ENCODE measurements at regions not wholly inside any gene's neighbourhood (a gene's known extent, or its start where the extent isn't known, plus 50 kb on each side); places are given as distances from the start of the nearest gene placed in this dataset.

GRCh38 chr9:22374051-22374450, 72.6 kb upstream of the DMRTA1 start:
- TF ChIP-seq ATF3 (IDR thresholded peaks at IDR 0.05) (no peak), EZH2phosphoT487 (IDR thresholded peaks at IDR 0.05; ENCODE audit: borderline replicate concordance) (no peak), ZFX (IDR thresholded peaks at IDR 0.05) (no peak), JUND (IDR thresholded peaks at IDR 0.05) (no peak), TCF7L2 (IDR thresholded peaks at IDR 0.05; ENCODE audit: borderline replicate concordance, extremely low read depth, insufficient read depth, insufficient read length) (no peak), YY1 (IDR thresholded peaks at IDR 0.05; ENCODE audit: extremely low read depth, insufficient replicate concordance, low read depth, low read length) (no peak), EGR1 (IDR thresholded peaks at IDR 0.05; ENCODE audit: low read depth) (no peak), SP1 (IDR thresholded peaks at IDR 0.05; ENCODE audit: low read depth) (no peak), ZNF274 (IDR thresholded peaks at IDR 0.05; ENCODE audit: low read depth, low read length) (no peak), ELF1 (IDR thresholded peaks at IDR 0.05; ENCODE audit: borderline replicate concordance, low read depth) (no peak), POLR2A (IDR thresholded peaks at IDR 0.05; ENCODE audit: borderline replicate concordance, extremely low read depth, insufficient read depth, insufficient read length) (no peak), POLR2AphosphoS5 (IDR thresholded peaks at IDR 0.05; ENCODE audit: low read depth, low read length) (no peak), REST (IDR thresholded peaks at IDR 0.05; ENCODE audit: low read depth) (no peak), CEBPB (IDR thresholded peaks at IDR 0.05; ENCODE audit: low read depth) (no peak), CBX3 (IDR thresholded peaks at IDR 0.05; ENCODE audit: low read depth) (no peak), SIN3A (IDR thresholded peaks at IDR 0.05; ENCODE audit: low read depth) (no peak), FOSL1 (IDR thresholded peaks at IDR 0.05; ENCODE audit: low read depth) (no peak), EZH2 (IDR thresholded peaks at IDR 0.05) (no peak)
- TF ChIP-seq, protein P1, sequence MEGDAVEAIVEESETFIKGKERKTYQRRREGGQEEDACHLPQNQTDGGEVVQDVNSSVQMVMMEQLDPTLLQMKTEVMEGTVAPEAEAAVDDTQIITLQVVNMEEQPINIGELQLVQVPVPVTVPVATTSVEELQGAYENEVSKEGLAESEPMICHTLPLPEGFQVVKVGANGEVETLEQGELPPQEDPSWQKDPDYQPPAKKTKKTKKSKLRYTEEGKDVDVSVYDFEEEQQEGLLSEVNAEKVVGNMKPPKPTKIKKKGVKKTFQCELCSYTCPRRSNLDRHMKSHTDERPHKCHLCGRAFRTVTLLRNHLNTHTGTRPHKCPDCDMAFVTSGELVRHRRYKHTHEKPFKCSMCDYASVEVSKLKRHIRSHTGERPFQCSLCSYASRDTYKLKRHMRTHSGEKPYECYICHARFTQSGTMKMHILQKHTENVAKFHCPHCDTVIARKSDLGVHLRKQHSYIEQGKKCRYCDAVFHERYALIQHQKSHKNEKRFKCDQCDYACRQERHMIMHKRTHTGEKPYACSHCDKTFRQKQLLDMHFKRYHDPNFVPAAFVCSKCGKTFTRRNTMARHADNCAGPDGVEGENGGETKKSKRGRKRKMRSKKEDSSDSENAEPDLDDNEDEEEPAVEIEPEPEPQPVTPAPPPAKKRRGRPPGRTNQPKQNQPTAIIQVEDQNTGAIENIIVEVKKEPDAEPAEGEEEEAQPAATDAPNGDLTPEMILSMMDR (IDR thresholded peaks at IDR 0.05 in 2 of 3, conservative IDR thresholded peaks at IDR 0.05 in 1 of 3; ENCODE audit: borderline replicate concordance in 1 of 3, insufficient read depth in 1 of 3, low read depth in 2 of 3, low read length in 2 of 3): no peak
- TF ChIP-seq, protein P2, sequence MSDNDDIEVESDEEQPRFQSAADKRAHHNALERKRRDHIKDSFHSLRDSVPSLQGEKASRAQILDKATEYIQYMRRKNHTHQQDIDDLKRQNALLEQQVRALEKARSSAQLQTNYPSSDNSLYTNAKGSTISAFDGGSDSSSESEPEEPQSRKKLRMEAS (IDR thresholded peaks at IDR 0.05): no peak
- ChIA-PET RAD21 (ENCODE audit: low non-redundant PET in 1 of 2, low total read pairs in 2 of 2, uncharacterized antibody in 2 of 2, unreplicated experiment in 2 of 2) (no interaction called here), POLR2A (no interaction called here), CTCF (no interaction called here)
- Histone ChIP-seq H2AFZ (ENCODE audit: low read depth, low read length, poor library complexity, severe bottlenecking) (no peak overlapping the region), H3K9me3 (ENCODE audit: control insufficient read depth in 1 of 2, insufficient read depth in 1 of 2, low read depth in 1 of 2, low read length in 2 of 2) (no peaks in the 10 kb centered on the region), H3K79me2 (ENCODE audit: insufficient read depth, low read length) (no peaks in the 10 kb centered on the region), H3K4me2 (ENCODE audit: low read length) (no peak overlapping the region), H3K36me3 (ENCODE audit: control insufficient read depth in 1 of 2, insufficient read depth in 2 of 2, low read length in 2 of 2) (no peaks in the 10 kb centered on the region), H4K20me1 (ENCODE audit: insufficient read depth) (no peaks in the 10 kb centered on the region), H3K27me3 (ENCODE audit: insufficient read depth, low read length) (peaks cover 41% of the 10 kb centered on the region), H3K4me1 (ENCODE audit: control insufficient read depth in 1 of 2, insufficient read depth in 2 of 2, low read length in 2 of 2) (no peaks in the 10 kb centered on the region), H3K4me3 (replicated peaks in 1 of 2; ENCODE audit: low read depth in 1 of 2, low read length in 2 of 2) (no peak overlapping the region), H3K9me2 (ENCODE audit: insufficient read depth) (peaks cover 5% of the 10 kb centered on the region; the same call in 1 of the 2 replicates), H3K9ac (ENCODE audit: low read length) (no peak overlapping the region), H3K27ac (ENCODE audit: low read depth, low read length) (no peak overlapping the region)
- intact Hi-C loops (cut with micrococcal nuclease): loop anchor here (10.0 kb wide), 1 partner anchor 49 kb away; no protein-coding TSS in a partner anchor
- no TSS peak for BruUV-seq (replicated peaks)
- no peak for DNase-seq (ENCODE audit: low read depth, low spot score)
- ATAC-seq: no peak
